ENCODE measurements at regions not wholly inside any gene's neighbourhood (a gene's known extent, or its start where the extent isn't known, plus 50 kb on each side); places are given as distances from the start of the nearest gene placed in this dataset.

- DNase-seq (ENCODE audit: low read depth in 1 of 2, low spot score in 1 of 2) = no peak
- no peak overlapping the region for H3K27ac ChIP-seq (replicated peaks)
- H3K4me3 ChIP-seq (replicated peaks; ENCODE audit: insufficient read depth, low read length) = no peak overlapping the region
- TF ChIP-seq REST (IDR thresholded peaks at IDR 0.05; ENCODE audit: insufficient replicate concordance, low read depth) (no peak), SPI1 (IDR thresholded peaks at IDR 0.05; ENCODE audit: borderline replicate concordance, low read depth) (no peak), GABPA (IDR thresholded peaks at IDR 0.05; ENCODE audit: low read depth) (no peak), POLR2AphosphoS5 (IDR thresholded peaks at IDR 0.05; ENCODE audit: low read depth) (no peak), CTCF (IDR thresholded peaks at IDR 0.05; ENCODE audit: insufficient read depth, low read length) (no peak)
- no peaks in the 10 kb centered on the region for H3K27me3 ChIP-seq (ENCODE audit: insufficient read depth, poor library complexity, severe bottlenecking)
Observed at GRCh38 chr15:95182091-95182490, 950.7 kb downstream of the MCTP2 start.

GRCh38 chr15:95192923-95193322 lies 961.6 kb downstream of the MCTP2 start:
- Histone ChIP-seq H3K27ac (replicated peaks) (no peak overlapping the region), H3K27me3 (ENCODE audit: insufficient read depth, poor library complexity, severe bottlenecking) (no peaks in the 10 kb centered on the region), H3K4me3 (replicated peaks; ENCODE audit: insufficient read depth, low read length) (no peak overlapping the region)
- no peak for DNase-seq (ENCODE audit: low read depth in 1 of 2, low spot score in 1 of 2)
- TF ChIP-seq CTCF (IDR thresholded peaks at IDR 0.05; ENCODE audit: insufficient read depth, low read length) = no peak
- TF ChIP-seq SPI1 (IDR thresholded peaks at IDR 0.05; ENCODE audit: borderline replicate concordance, low read depth) = no peak
- no peak for TF ChIP-seq POLR2AphosphoS5 (IDR thresholded peaks at IDR 0.05; ENCODE audit: low read depth)
- no peak for TF ChIP-seq GABPA (IDR thresholded peaks at IDR 0.05; ENCODE audit: low read depth)
- TF ChIP-seq REST (IDR thresholded peaks at IDR 0.05; ENCODE audit: insufficient replicate concordance, low read depth) = no peak

- TF ChIP-seq POLR2AphosphoS5 (IDR thresholded peaks at IDR 0.05; ENCODE audit: low read depth) (no peak), REST (IDR thresholded peaks at IDR 0.05; ENCODE audit: insufficient replicate concordance, low read depth) (no peak), SPI1 (IDR thresholded peaks at IDR 0.05; ENCODE audit: borderline replicate concordance, low read depth) (no peak), CTCF (IDR thresholded peaks at IDR 0.05; ENCODE audit: insufficient read depth, low read length) (no peak), GABPA (IDR thresholded peaks at IDR 0.05; ENCODE audit: low read depth) (no peak)
- no peak overlapping the region for H3K27ac ChIP-seq (replicated peaks)
Observed at GRCh38 chr15:95194746-95195145, 963.4 kb downstream of the MCTP2 start.

More at GRCh38 chr15:95194746-95195145, 963.4 kb downstream of the MCTP2 start:
- DNase-seq (ENCODE audit: low read depth in 1 of 2, low spot score in 1 of 2) = no peak
- Histone ChIP-seq H3K27me3 (ENCODE audit: insufficient read depth, poor library complexity, severe bottlenecking) (no peaks in the 10 kb centered on the region), H3K4me3 (replicated peaks; ENCODE audit: insufficient read depth, low read length) (no peak overlapping the region)
